NOMO-1 treated with DMSO at 0.1 percent for 48 hours (cell line): ENCODE measurements at regions not wholly inside any gene's neighbourhood (a gene's known extent, or its start where the extent isn't known, plus 50 kb on each side); places are given as distances from the start of the nearest gene placed in this dataset.

ENCODE experiments used
- DNase-seq: peaks from one replicate; lab custom pipeline; 2025; ENCODE audit not compliant: unreplicated experiment; lab: John Stamatoyannopoulos, UW

- no peak for DNase-seq
Measured at GRCh38 chr5:158644301-158644700, 455.4 kb downstream of the EBF1 start.

- DNase-seq = no peak
Measured at GRCh38 chr5:158643840-158644239, 455.9 kb downstream of the EBF1 start.

- no peak for DNase-seq
Measured at GRCh38 chr5:158642879-158643278, 456.8 kb downstream of the EBF1 start.

- DNase-seq = no peak
Measured at GRCh38 chr5:158641016-158641415, 458.7 kb downstream of the EBF1 start.

GRCh38 chr5:158640593-158640980, 459.1 kb downstream of the EBF1 start:
- no peak for DNase-seq

- DNase-seq = no peak
Measured at GRCh38 chr5:158639881-158640592, 459.7 kb downstream of the EBF1 start.

GRCh38 chr5:158638396-158638795, 461.3 kb downstream of the EBF1 start:
- DNase-seq = no peak

- no peak for DNase-seq
Measured at GRCh38 chr5:158637039-158637438, 462.7 kb downstream of the EBF1 start.

- no peak for DNase-seq
Measured at GRCh38 chr5:158635565-158635964, 464.2 kb downstream of the EBF1 start.

- DNase-seq = no peak
Measured at GRCh38 chr5:158634714-158635113, 465.0 kb downstream of the EBF1 start.

- DNase-seq = no peak
Measured at GRCh38 chr5:158629591-158630312, 470.0 kb downstream of the EBF1 start.

- DNase-seq = no peak
Measured at GRCh38 chr5:158626718-158627117, 473.0 kb downstream of the EBF1 start.

- no peak for DNase-seq
Measured at GRCh38 chr5:158623971-158624370, 475.7 kb downstream of the EBF1 start.

GRCh38 chr5:158621391-158621790, 478.3 kb downstream of the EBF1 start:
- DNase-seq = no peak

- no peak for DNase-seq
Measured at GRCh38 chr5:158619083-158619788, 480.5 kb downstream of the EBF1 start.

GRCh38 chr5:158618256-158618655, 481.5 kb downstream of the EBF1 start:
- DNase-seq = no peak

- DNase-seq = no peak
Measured at GRCh38 chr5:158616707-158617106, 483.0 kb downstream of the EBF1 start.

- no peak for DNase-seq
Measured at GRCh38 chr5:158614951-158615350, 484.8 kb downstream of the EBF1 start.

- no peak for DNase-seq
Measured at GRCh38 chr5:158611581-158611980, 488.1 kb downstream of the EBF1 start.

GRCh38 chr5:158610051-158610415, 489.7 kb downstream of the EBF1 start:
- DNase-seq = no peak

GRCh38 chr5:158609333-158610050, 490.2 kb downstream of the EBF1 start:
- DNase-seq = no peak
